ENCODE measurements at regions not wholly inside any gene's neighbourhood (a gene's known extent, or its start where the extent isn't known, plus 50 kb on each side); places are given as distances from the start of the nearest gene placed in this dataset.

GRCh38 chr7:135801045-135801693, 52.6 kb upstream of the FAM180A start:
- ChIA-PET CTCF (interaction anchor here (0.5 to 9.2 kb wide), 58 partner anchors 9 to 1790 kb away, joined by 3 to 134 read pairs (median 3); partner anchors contain the start of gene STMP1), POLR2A (no interaction called here)
- ATAC-seq (peak; percentile 64 to 87; a peak in 5 of 6 replicates), FAIRE-seq (peak; percentile 86), DNase-seq (ENCODE audit: low read depth in 1 of 2, low spot score in 1 of 2) (peak; percentile 71 to 73)
- no peaks in the 10 kb centered on the region for H3K4me1 ChIP-seq
- no peak overlapping the region for H3K27ac ChIP-seq
- H3K4me3 ChIP-seq: no peak overlapping the region
- 36% methylated on average over 16 of the region's 16 CpGs for WGBS (ENCODE audit: missing lambda C conversion rate)
- TF ChIP-seq RFX5 (IDR thresholded peaks at IDR 0.05) (no peak), RAD21 (conservative IDR thresholded peaks at IDR 0.05 in 1 of 2, IDR thresholded peaks at IDR 0.05 in 1 of 2) (peak; percentile 94 to 96), SMC3 (IDR thresholded peaks at IDR 0.05) (peak; percentile 92)
- TF ChIP-seq, protein P1, sequence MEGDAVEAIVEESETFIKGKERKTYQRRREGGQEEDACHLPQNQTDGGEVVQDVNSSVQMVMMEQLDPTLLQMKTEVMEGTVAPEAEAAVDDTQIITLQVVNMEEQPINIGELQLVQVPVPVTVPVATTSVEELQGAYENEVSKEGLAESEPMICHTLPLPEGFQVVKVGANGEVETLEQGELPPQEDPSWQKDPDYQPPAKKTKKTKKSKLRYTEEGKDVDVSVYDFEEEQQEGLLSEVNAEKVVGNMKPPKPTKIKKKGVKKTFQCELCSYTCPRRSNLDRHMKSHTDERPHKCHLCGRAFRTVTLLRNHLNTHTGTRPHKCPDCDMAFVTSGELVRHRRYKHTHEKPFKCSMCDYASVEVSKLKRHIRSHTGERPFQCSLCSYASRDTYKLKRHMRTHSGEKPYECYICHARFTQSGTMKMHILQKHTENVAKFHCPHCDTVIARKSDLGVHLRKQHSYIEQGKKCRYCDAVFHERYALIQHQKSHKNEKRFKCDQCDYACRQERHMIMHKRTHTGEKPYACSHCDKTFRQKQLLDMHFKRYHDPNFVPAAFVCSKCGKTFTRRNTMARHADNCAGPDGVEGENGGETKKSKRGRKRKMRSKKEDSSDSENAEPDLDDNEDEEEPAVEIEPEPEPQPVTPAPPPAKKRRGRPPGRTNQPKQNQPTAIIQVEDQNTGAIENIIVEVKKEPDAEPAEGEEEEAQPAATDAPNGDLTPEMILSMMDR (IDR thresholded peaks at IDR 0.05): peak; percentile 92
- no peaks in the 10 kb centered on the region for H3K9me3 ChIP-seq
- peak overlapping the region; percentile 60 for H3K4me2 ChIP-seq

DNA sequence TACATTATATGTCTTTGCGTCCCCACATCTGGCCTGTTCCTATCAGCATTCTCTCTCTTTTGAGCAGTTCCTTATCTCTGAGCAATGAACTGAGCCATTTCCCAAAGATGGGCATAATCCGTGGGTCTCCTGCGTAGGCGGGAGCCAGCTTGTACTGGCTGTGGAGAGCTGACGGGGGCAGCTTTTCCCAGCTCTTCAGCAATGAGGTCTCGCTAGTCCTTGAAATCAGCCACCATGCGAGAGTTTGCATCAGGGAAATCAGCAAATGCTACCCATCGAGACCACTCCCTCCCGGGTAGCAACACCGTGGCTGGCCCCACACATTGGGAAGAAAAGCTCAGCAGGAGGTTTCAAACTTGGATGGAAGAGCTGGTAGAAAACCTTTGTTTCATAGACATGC, 51.9 kb upstream of the FAM180A start:
- no peak for ATAC-seq
- H3K4me2 ChIP-seq: peak overlapping the region; percentile 60
- TF ChIP-seq MYC (IDR thresholded peaks at IDR 0.05; ENCODE audit: borderline replicate concordance, low read length) (no peak), POLR2A (IDR thresholded peaks at IDR 0.05; ENCODE audit: low read length) (no peak), JUN (IDR thresholded peaks at IDR 0.05) (no peak), CHD2 (IDR thresholded peaks at IDR 0.05; ENCODE audit: low read length, partially characterized antibody) (no peak), SMC3 (IDR thresholded peaks at IDR 0.05) (no peak), MAX (IDR thresholded peaks at IDR 0.05) (no peak), USF2 (IDR thresholded peaks at IDR 0.05) (no peak), MAZ (IDR thresholded peaks at IDR 0.05; ENCODE audit: borderline replicate concordance, low read depth, low read length) (no peak), RCOR1 (IDR thresholded peaks at IDR 0.05; ENCODE audit: low read depth, low read length) (no peak), TFCP2L1 (CRISPR knock-in tag; IDR thresholded peaks at IDR 0.05) (no peak)
- 66% methylated on average over 10 of the region's 10 CpGs for WGBS (ENCODE audit: missing lambda C conversion rate)
- CTCF ChIA-PET: interaction anchor here (0.6 to 9.2 kb wide), 48 partner anchors 8 to 1791 kb away, joined by 3 to 134 read pairs (median 4); no protein-coding TSS in a partner anchor
- no peaks in the 10 kb centered on the region for H3K9me3 ChIP-seq
- POLR2A ChIA-PET: no interaction called here
- no peak for FAIRE-seq
- H3K4me3 ChIP-seq: no peak overlapping the region
- DNase-seq (ENCODE audit: low read depth in 1 of 2, low spot score in 1 of 2): no peak
- no peaks in the 10 kb centered on the region for H3K4me1 ChIP-seq
- H3K27ac ChIP-seq: no peak overlapping the region

DNA sequence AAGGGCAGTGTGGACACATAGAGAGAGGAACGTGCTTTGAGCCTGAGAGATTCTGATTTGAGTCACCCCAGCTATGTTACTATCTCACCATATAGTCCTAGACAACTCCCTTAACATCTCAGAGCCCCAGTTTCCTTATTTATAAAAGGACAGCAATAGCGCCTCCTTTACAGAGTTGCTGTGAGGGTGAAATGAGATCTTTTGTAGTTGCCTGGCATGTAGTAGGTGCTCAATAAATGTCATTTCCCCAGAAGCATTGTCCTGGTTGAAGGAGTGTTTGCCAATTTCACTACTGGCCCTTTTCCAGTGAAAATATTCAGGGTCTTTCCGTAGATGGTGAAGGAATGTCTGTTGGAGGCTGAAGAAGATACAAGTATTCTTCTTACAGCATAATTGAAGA, 51.3 kb upstream of the FAM180A start:
- Histone ChIP-seq H3K9me3 (no peaks in the 10 kb centered on the region), H3K4me3 (no peak overlapping the region), H3K4me2 (no peak overlapping the region), H3K4me1 (no peaks in the 10 kb centered on the region), H3K27ac (no peak overlapping the region)
- POLR2A ChIA-PET: no interaction called here
- 18% methylated on average over 3 of the region's 3 CpGs for WGBS (ENCODE audit: missing lambda C conversion rate)
- no peak for DNase-seq (ENCODE audit: low read depth in 1 of 2, low spot score in 1 of 2)
- no peak for ATAC-seq
- FAIRE-seq: no peak
- CTCF ChIA-PET: interaction anchor here (0.5 to 9.2 kb wide), 16 partner anchors 8 to 525 kb away, joined by 3 to 134 read pairs (median 4); no protein-coding TSS in a partner anchor
- TF ChIP-seq FOXS1 (CRISPR knock-in tag; IDR thresholded peaks at IDR 0.05) (no peak), RFX5 (IDR thresholded peaks at IDR 0.05) (no peak), TFCP2L1 (CRISPR knock-in tag; IDR thresholded peaks at IDR 0.05) (no peak), TP53 (CRISPR knock-in tag; IDR thresholded peaks at IDR 0.05) (no peak), ATOH8 (CRISPR knock-in tag; IDR thresholded peaks at IDR 0.05; ENCODE audit: low read depth) (no peak), FOSB (CRISPR knock-in tag; IDR thresholded peaks at IDR 0.05) (no peak), ESRRA (IDR thresholded peaks at IDR 0.05; ENCODE audit: borderline replicate concordance, low read length) (no peak), RAD21 (conservative IDR thresholded peaks at IDR 0.05 in 1 of 2, IDR thresholded peaks at IDR 0.05 in 1 of 2) (no peak), GATA3 (IDR thresholded peaks at IDR 0.05; ENCODE audit: borderline replicate concordance) (no peak), BHLHE40 (IDR thresholded peaks at IDR 0.05; ENCODE audit: low read depth, low read length) (no peak), MYC (IDR thresholded peaks at IDR 0.05; ENCODE audit: borderline replicate concordance, low read length) (no peak), EHMT2 (IDR thresholded peaks at IDR 0.05; ENCODE audit: low read depth) (no peak), CBX2 (IDR thresholded peaks at IDR 0.05; ENCODE audit: borderline replicate concordance, low read depth) (no peak), RNF2 (IDR thresholded peaks at IDR 0.05; ENCODE audit: borderline replicate concordance, low read depth) (no peak), EHF (CRISPR knock-in tag; IDR thresholded peaks at IDR 0.05) (no peak), MAZ (IDR thresholded peaks at IDR 0.05; ENCODE audit: borderline replicate concordance, low read depth, low read length) (no peak), CBX8 (IDR thresholded peaks at IDR 0.05) (no peak), CEBPB (IDR thresholded peaks at IDR 0.05) (no peak), NFE2L2 (conservative IDR thresholded peaks at IDR 0.05; ENCODE audit: low read length) (no peak), HDAC2 (IDR thresholded peaks at IDR 0.05) (no peak)

All from A549 (cell line).